GM12872 (cell line): ENCODE measurements at regions not wholly inside any gene's neighbourhood (a gene's known extent, or its start where the extent isn't known, plus 50 kb on each side); places are given as distances from the start of the nearest gene placed in this dataset.

Source experiments
- TF ChIP-seq, protein P1 (sequence below): IDR thresholded peaks from 3 replicates; pipeline ENCODE4 v1.5.1; 2011; ENCODE audit warnings: low read depth, mild to moderate bottlenecking, low read length, moderate library complexity; ENCODE audit not compliant: insufficient read depth

DNA sequence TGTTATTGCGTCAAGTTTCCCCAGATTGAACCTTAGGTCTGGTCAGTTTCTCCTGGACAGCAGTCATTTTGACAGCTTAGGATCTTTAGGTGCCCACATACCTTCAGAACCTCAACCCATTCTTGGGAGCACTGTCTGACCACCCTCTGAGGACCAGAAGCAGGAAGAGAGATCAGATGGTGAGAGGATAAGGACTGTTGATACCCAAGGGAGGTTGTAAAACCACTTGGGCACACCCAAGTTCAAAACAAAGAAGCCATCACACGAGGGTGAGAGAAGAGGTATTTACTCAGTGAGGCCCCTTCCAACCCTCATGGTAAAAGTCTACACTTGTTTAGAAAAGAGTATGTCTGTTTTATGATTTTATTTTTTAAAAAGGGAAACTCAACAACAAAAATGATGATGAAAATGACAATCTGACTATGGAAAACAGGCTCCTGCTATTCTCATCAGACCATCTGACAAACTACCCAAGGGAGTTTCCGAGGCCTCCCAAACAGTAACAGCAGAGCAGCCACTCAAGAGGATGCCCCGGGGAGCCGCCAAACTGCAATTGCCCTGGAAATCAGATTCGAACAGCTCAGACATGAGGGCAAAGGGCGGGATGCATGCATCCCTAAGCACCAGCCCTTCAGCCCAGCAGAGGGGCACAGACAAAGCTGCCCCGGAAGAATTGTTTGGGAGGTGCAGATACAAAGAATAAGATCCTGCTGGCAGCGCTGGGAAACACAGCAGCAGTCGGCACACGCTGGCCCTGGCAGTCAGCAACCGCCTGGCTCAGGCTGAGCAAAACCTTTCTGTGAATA, 162.6 kb upstream of the PLEKHG7 start:
- TF ChIP-seq, protein P1, sequence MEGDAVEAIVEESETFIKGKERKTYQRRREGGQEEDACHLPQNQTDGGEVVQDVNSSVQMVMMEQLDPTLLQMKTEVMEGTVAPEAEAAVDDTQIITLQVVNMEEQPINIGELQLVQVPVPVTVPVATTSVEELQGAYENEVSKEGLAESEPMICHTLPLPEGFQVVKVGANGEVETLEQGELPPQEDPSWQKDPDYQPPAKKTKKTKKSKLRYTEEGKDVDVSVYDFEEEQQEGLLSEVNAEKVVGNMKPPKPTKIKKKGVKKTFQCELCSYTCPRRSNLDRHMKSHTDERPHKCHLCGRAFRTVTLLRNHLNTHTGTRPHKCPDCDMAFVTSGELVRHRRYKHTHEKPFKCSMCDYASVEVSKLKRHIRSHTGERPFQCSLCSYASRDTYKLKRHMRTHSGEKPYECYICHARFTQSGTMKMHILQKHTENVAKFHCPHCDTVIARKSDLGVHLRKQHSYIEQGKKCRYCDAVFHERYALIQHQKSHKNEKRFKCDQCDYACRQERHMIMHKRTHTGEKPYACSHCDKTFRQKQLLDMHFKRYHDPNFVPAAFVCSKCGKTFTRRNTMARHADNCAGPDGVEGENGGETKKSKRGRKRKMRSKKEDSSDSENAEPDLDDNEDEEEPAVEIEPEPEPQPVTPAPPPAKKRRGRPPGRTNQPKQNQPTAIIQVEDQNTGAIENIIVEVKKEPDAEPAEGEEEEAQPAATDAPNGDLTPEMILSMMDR: peak; percentile 21; the same call in 1 of the 3 replicates

DNA sequence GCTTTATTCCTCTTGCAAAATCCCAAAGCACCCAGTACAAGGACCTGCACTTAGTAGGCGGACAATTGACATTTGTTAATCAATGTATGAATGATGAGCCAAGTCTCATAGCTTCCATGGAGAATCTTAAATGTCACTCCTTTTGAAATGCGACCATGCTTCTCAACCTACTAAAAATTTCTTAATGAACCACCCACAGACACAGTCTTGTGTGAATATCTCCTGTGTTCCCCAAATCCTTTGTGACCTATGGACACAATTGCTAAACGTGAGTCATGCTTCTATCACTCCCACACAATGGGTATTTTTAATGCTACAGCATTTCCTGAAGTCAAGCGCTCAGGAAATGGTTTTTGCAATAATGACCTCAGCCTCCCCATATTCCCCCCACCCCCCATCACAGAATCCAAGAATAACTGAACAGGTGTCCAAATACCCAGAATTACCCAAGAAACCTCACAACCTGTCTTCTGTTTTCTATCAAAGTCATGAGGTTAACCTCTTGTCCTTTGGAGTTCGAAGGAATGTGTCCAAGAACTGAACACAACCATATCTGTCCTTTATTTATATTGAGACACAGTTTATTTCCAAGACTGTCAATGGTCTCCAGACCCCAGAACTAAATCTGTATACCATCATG, 163.6 kb upstream of the PLEKHG7 start:
- TF ChIP-seq, protein P1: no peak

DNA sequence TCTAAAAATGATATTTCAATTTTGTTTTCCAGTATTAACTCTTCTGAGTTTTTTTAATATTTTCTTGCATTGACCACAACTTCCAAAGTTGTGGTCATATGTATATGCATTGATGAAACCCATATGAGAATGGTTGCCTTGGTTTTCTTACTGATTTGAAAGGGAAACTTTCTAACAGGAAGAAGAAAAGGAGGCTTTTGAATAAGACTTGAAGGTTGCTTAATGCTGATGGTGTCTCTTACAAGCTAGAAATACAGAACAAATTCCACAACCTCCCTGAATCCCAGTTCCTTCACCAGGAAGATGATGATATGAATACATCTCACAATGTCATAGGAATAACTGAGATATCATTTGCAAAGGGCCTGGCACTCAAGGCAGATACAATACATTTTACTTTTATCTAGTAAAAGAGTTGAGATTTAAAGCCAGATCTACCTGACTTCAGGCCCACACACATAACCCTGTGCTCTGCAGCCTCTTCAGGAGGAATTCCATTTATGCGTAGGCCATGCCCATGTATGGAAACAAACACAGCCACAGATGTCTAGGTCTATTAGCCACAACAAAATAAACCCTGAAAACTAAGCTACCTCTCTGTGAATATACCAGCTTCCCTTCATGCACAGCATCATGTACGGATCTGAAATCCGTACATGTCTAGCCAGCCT, 165.4 kb upstream of the PLEKHG7 start:
- TF ChIP-seq, protein P1: no peak

DNA sequence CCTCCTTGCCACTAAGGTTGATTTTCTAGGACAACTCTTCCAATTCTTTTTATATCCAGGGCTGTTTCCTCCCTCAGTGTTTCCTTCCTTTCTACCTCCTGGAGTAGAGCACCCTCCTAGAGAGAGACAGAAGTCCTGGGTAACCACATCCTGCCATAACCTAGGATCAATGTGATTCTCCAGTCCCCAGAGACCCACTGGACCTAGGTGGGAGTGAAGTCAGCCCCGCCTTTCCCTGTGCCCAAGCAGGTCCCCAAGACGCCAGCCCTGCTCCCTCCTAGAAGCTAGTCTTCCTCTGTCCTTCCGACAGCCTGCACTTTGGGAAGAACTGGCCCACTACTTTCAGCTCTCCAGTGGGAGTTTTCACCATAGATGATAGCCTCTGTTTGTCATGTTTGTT, 166.8 kb upstream of the PLEKHG7 start:
- TF ChIP-seq, protein P1: no peak

DNA sequence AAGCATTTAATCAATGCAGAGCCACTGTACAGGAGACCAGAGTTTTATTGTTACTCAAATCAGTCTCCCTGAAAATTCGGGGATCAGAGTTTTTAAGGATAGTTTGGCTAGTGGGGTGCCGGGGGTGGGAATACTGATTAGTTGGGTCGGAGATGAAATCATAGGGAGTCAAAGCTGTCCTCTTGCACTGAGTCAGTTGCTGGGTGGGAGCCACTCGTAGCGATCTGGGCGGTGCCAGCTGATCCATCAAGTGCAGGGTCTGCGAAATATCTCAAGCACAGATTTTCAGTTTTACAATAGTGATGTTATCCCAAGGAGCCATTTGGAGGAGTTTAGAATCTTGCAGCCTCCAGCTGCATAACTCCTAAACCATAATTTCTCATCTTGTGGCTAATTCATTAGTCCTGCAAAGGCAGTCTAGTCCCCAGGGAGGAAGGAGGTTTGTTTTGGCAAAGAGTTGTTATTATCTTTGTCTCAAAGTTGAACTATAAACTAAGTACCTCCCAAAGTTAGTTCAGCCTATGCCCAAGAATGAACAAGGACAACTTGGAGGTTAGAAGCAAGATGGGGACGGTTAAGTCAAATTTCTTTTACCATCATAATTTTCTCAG, 169.4 kb upstream of the PLEKHG7 start:
- TF ChIP-seq, protein P1: no peak

DNA sequence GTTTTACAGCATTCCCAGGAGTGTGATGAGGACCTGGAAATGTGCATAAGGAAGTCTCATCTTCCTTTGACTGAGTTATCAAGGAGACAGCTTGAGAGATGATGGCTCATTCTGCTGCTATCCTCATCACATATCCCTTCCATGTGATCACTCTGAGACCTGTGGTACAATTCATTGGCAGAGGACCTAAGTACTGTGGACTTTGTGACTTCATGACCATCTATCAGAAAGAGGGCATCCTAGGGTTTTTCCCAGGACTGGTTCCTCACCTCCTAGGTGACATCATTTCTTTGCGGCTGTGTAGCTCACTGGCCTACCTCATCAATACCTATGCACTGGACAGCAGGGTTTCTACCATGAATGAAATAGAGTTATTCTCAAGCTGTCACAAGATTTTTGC, 172.1 kb upstream of the PLEKHG7 start:
- TF ChIP-seq, protein P1: no peak

DNA sequence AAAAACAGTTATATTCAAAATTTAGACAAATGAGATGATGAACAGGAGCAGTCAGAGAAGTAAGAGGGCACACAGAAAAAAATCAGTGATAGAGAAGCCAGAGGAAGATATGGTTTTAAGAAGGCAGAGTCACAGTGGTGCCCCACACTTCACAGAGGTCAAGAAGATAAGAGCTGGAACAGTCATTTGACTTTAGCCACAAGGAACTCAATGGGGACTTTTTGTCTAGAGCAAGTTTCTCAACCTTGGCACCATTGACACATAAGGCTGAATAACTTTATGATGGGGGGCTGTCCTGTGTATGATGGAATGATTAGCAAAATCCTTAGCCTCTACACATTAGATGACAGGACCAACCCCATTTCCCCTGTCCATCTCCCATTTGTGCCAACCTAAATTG, 172.8 kb upstream of the PLEKHG7 start:
- TF ChIP-seq, protein P1: no peak
